PFSK-1 (cell line): ENCODE measurements at regions not wholly inside any gene's neighbourhood (a gene's known extent, or its start where the extent isn't known, plus 50 kb on each side); places are given as distances from the start of the nearest gene placed in this dataset.

Source experiments
- POLR2AphosphoS5 ChIP-seq: IDR thresholded peaks from 2 replicates; pipeline ENCODE4 v1.6.1; 2012; ENCODE audit warnings: low read depth, mild to moderate bottlenecking, control low read depth, low read length, moderate library complexity
- SIN3A ChIP-seq: IDR thresholded peaks from 2 replicates; pipeline ENCODE4 v1.6.1; 2012; ENCODE audit warnings: mild to moderate bottlenecking, low read length, moderate library complexity, borderline replicate concordance; ENCODE audit not compliant: insufficient read depth
- TAF1 ChIP-seq: IDR thresholded peaks from 2 replicates; pipeline ENCODE4 v1.6.1; 2012; ENCODE audit warnings: low read length, control low read depth, borderline replicate concordance; ENCODE audit not compliant: insufficient read depth
- TF ChIP-seq, protein P1 (sequence below), 2 experiments: IDR thresholded peaks; 2 replicates each; pipeline versions ENCODE4 v1.6.1 to v1.8.0; 2011 to 2012; ENCODE audit warnings: low read depth in 2 of 2, low read length in 2 of 2, control low read depth in 1 of 2, inconsistent platforms in 1 of 2, mild to moderate bottlenecking in 1 of 2, moderate library complexity in 1 of 2; ENCODE audit not compliant: insufficient read depth in 1 of 2

- TF ChIP-seq, protein P1, sequence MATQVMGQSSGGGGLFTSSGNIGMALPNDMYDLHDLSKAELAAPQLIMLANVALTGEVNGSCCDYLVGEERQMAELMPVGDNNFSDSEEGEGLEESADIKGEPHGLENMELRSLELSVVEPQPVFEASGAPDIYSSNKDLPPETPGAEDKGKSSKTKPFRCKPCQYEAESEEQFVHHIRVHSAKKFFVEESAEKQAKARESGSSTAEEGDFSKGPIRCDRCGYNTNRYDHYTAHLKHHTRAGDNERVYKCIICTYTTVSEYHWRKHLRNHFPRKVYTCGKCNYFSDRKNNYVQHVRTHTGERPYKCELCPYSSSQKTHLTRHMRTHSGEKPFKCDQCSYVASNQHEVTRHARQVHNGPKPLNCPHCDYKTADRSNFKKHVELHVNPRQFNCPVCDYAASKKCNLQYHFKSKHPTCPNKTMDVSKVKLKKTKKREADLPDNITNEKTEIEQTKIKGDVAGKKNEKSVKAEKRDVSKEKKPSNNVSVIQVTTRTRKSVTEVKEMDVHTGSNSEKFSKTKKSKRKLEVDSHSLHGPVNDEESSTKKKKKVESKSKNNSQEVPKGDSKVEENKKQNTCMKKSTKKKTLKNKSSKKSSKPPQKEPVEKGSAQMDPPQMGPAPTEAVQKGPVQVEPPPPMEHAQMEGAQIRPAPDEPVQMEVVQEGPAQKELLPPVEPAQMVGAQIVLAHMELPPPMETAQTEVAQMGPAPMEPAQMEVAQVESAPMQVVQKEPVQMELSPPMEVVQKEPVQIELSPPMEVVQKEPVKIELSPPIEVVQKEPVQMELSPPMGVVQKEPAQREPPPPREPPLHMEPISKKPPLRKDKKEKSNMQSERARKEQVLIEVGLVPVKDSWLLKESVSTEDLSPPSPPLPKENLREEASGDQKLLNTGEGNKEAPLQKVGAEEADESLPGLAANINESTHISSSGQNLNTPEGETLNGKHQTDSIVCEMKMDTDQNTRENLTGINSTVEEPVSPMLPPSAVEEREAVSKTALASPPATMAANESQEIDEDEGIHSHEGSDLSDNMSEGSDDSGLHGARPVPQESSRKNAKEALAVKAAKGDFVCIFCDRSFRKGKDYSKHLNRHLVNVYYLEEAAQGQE (IDR thresholded peaks at IDR 0.05; ENCODE audit: insufficient read depth in 1 of 2, low read depth in 2 of 2, low read length in 2 of 2), result no peak
- TF ChIP-seq POLR2AphosphoS5, result no peak
- no peak for TF ChIP-seq SIN3A
- no peak for TF ChIP-seq TAF1
Measured at GRCh38 chr5:157987259-157987658, 128.3 kb upstream of the CLINT1 start.
